Testis (tissue), 2 donors: ENCODE measurements at regions not wholly inside any gene's neighbourhood (a gene's known extent, or its start where the extent isn't known, plus 50 kb on each side); places are given as distances from the start of the nearest gene placed in this dataset.

Source experiments
- CTCF ChIP-seq, 3 experiments: fragments of 450-650 bp in 2 of 3; fragments of 200-600 bp in 1 of 3; sonication (generic) in 1 of 3; IDR thresholded peaks; one replicate each; pipeline ENCODE4 v1.5.1; 2016 to 2019; ENCODE audit warnings: antibody characterized with exemption in 3 of 3, mild to moderate bottlenecking in 2 of 3, moderate library complexity in 1 of 3
- POLR2A ChIP-seq: fragments of 450-650 bp; IDR thresholded peaks from one replicate; pipeline ENCODE4 v1.6.1; 2017; ENCODE audit warnings: antibody characterized with exemption, mild to moderate bottlenecking, moderate library complexity

- TF ChIP-seq CTCF (IDR thresholded peaks at IDR 0.05): no peak
- no peak for TF ChIP-seq POLR2A
Observed at GRCh38 chr2:49794396-49794795, 640.1 kb upstream of the FSHR start.
